ENCODE measurements at regions not wholly inside any gene's neighbourhood (a gene's known extent, or its start where the extent isn't known, plus 50 kb on each side); places are given as distances from the start of the nearest gene placed in this dataset.

DNA sequence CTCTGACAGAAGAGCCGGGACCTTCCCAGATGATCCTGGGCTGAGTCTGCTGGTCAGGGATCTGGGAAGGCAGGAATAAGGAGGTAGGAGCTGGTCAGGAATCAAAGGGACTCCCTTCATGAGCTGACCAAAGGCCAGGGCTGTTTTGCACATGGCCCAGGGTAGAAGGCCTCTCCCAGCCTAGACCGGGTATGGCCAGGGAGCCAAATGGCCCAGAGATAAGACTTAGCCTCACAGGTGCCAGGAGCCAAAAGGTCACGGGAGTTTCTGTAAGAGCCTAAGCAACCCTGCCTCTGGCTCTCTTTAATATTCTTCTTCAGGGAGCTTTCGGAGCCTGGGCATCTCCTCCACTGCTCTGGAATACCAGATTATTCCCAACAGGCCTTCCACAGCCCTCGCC, 191.3 kb upstream of the PWP1 start:
- TF ChIP-seq, protein P1, sequence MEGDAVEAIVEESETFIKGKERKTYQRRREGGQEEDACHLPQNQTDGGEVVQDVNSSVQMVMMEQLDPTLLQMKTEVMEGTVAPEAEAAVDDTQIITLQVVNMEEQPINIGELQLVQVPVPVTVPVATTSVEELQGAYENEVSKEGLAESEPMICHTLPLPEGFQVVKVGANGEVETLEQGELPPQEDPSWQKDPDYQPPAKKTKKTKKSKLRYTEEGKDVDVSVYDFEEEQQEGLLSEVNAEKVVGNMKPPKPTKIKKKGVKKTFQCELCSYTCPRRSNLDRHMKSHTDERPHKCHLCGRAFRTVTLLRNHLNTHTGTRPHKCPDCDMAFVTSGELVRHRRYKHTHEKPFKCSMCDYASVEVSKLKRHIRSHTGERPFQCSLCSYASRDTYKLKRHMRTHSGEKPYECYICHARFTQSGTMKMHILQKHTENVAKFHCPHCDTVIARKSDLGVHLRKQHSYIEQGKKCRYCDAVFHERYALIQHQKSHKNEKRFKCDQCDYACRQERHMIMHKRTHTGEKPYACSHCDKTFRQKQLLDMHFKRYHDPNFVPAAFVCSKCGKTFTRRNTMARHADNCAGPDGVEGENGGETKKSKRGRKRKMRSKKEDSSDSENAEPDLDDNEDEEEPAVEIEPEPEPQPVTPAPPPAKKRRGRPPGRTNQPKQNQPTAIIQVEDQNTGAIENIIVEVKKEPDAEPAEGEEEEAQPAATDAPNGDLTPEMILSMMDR (conservative IDR thresholded peaks at IDR 0.05 in 1 of 2, IDR thresholded peaks at IDR 0.05 in 1 of 2; ENCODE audit: low read depth in 1 of 2, low read length in 2 of 2) = no peak
- no peak for TF ChIP-seq EZH2 (IDR thresholded peaks at IDR 0.05; ENCODE audit: low read length, missing control alignments)

Measured in fibroblast of lung (primary cell).